PFSK-1 (cell line): ENCODE measurements at regions not wholly inside any gene's neighbourhood (a gene's known extent, or its start where the extent isn't known, plus 50 kb on each side); places are given as distances from the start of the nearest gene placed in this dataset.

Experiments
- TAF1 ChIP-seq: IDR thresholded peaks from 2 replicates; pipeline ENCODE4 v1.6.1; 2012; ENCODE audit warnings: low read length, control low read depth, borderline replicate concordance; ENCODE audit not compliant: insufficient read depth
- TF ChIP-seq, protein P1 (sequence below), 2 experiments: IDR thresholded peaks; 2 replicates each; pipeline versions ENCODE4 v1.6.1 to v1.8.0; 2011 to 2012; ENCODE audit warnings: low read depth in 2 of 2, low read length in 2 of 2, control low read depth in 1 of 2, inconsistent platforms in 1 of 2, mild to moderate bottlenecking in 1 of 2, moderate library complexity in 1 of 2; ENCODE audit not compliant: insufficient read depth in 1 of 2

DNA sequence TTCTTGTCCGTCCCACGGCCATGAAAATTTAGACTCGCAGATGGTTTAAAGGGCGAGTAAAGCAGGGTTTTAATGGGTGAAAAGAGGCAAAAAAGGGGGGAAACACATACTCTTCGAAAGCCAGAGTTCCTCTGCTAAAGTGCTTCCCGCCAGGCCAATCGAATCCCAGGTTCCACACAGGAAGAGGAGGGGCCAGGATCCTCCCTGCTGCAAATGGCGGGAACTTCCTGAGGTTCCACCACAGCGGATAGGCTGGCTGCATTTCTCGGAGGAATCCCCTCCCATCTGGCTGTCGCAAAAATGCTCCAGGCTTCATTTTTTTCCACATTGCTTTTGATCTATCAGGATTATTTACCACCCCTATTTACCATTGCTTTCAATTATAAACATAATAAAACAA is 670.1 kb upstream of the CA10 start:
- TF ChIP-seq, protein P1, sequence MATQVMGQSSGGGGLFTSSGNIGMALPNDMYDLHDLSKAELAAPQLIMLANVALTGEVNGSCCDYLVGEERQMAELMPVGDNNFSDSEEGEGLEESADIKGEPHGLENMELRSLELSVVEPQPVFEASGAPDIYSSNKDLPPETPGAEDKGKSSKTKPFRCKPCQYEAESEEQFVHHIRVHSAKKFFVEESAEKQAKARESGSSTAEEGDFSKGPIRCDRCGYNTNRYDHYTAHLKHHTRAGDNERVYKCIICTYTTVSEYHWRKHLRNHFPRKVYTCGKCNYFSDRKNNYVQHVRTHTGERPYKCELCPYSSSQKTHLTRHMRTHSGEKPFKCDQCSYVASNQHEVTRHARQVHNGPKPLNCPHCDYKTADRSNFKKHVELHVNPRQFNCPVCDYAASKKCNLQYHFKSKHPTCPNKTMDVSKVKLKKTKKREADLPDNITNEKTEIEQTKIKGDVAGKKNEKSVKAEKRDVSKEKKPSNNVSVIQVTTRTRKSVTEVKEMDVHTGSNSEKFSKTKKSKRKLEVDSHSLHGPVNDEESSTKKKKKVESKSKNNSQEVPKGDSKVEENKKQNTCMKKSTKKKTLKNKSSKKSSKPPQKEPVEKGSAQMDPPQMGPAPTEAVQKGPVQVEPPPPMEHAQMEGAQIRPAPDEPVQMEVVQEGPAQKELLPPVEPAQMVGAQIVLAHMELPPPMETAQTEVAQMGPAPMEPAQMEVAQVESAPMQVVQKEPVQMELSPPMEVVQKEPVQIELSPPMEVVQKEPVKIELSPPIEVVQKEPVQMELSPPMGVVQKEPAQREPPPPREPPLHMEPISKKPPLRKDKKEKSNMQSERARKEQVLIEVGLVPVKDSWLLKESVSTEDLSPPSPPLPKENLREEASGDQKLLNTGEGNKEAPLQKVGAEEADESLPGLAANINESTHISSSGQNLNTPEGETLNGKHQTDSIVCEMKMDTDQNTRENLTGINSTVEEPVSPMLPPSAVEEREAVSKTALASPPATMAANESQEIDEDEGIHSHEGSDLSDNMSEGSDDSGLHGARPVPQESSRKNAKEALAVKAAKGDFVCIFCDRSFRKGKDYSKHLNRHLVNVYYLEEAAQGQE (IDR thresholded peaks at IDR 0.05; ENCODE audit: insufficient read depth in 1 of 2, low read depth in 2 of 2, low read length in 2 of 2): no peak
- no peak for TF ChIP-seq TAF1
